Neural cell (in vitro differentiated cells): ENCODE measurements at regions not wholly inside any gene's neighbourhood (a gene's known extent, or its start where the extent isn't known, plus 50 kb on each side); places are given as distances from the start of the nearest gene placed in this dataset.

ENCODE experiments used
- H2AFZ ChIP-seq: fragments of 200-600, 300-800 bp; sonication (generic), shearing (Covaris generic); 2 replicates; pipeline ENCODE4 v1.6.0; 2014; ENCODE audit warnings: low read depth, mild to moderate bottlenecking, antibody characterized with exemption, low read length, moderate library complexity
- H3F3A ChIP-seq: fragments of 200-600 bp; shearing (Covaris generic); 2 replicates; pipeline ENCODE4 v1.6.1; 2016; ENCODE audit warnings: mild to moderate bottlenecking, moderate library complexity, mixed read lengths, antibody characterized with exemption, low read length; ENCODE audit not compliant: insufficient read depth, poor library complexity, severe bottlenecking
- H3K27ac ChIP-seq: fragments of 200-600, 300-800 bp; sonication (generic), shearing (Covaris generic); 2 replicates; pipeline ENCODE4 v1.5.1; 2014; ENCODE audit warnings: mild to moderate bottlenecking, low read length, moderate library complexity
- H3K27me3 ChIP-seq: fragments of 300-800, 200-600 bp; sonication (generic), shearing (Covaris generic); 2 replicates; pipeline ENCODE4 v1.6.0; 2014; ENCODE audit warnings: mild to moderate bottlenecking, low read depth, low read length, moderate library complexity; ENCODE audit not compliant: insufficient read depth
- H3K36me3 ChIP-seq: fragments of 300-800, 200-600 bp; sonication (generic), shearing (Covaris generic); 2 replicates; pipeline ENCODE4 v1.5.1; 2014; ENCODE audit warnings: mild to moderate bottlenecking, antibody characterized with exemption, low read length, moderate library complexity; ENCODE audit not compliant: insufficient read depth
- H3K4me2 ChIP-seq: fragments of 300-800, 200-600 bp; sonication (generic), shearing (Covaris generic); 2 replicates; pipeline ENCODE4 v1.6.0; 2014; ENCODE audit warnings: mild to moderate bottlenecking, low read length
- H3K4me3 ChIP-seq: fragments of 300-800, 200-600 bp; sonication (generic), shearing (Covaris generic); 2 replicates; pipeline ENCODE4 v1.5.1; 2014; ENCODE audit warnings: mild to moderate bottlenecking, low read length, moderate library complexity
- H3K79me2 ChIP-seq: fragments of 200-600 bp; shearing (Covaris generic); replicated peaks from 2 replicates; pipeline ENCODE4 v1.6.0; 2014; ENCODE audit warnings: mild to moderate bottlenecking, low read length, moderate library complexity; ENCODE audit not compliant: insufficient read depth
- H3K9ac ChIP-seq: fragments of 300-800, 200-600 bp; sonication (generic), shearing (Covaris generic); 2 replicates; pipeline ENCODE4 v1.6.1; 2016; ENCODE audit warnings: mild to moderate bottlenecking, low read length, mixed read lengths
- H3K9me2 ChIP-seq: fragments of 200-600 bp; shearing (Covaris generic); 2 replicates; pipeline ENCODE4 v1.6.1; 2016; ENCODE audit warnings: mild to moderate bottlenecking, low read length, mixed read lengths; ENCODE audit not compliant: insufficient read depth
- H3K9me3 ChIP-seq: fragments of 200-600, 300-800 bp; sonication (generic), shearing (Covaris generic); 2 replicates; pipeline ENCODE4 v1.6.1; 2016; ENCODE audit warnings: mild to moderate bottlenecking, mixed run types, low read length, moderate library complexity, mixed read lengths
- H4K20me1 ChIP-seq: fragments of 200-600 bp; shearing (Covaris generic); 2 replicates; pipeline ENCODE4 v1.6.1; 2016; ENCODE audit warnings: mild to moderate bottlenecking, mixed run types; ENCODE audit not compliant: insufficient read depth
- CTCF ChIP-seq: fragments of 450-650 bp; IDR thresholded peaks from 2 replicates; pipeline ENCODE4 v1.5.1; 2014; ENCODE audit warnings: antibody characterized with exemption, mild to moderate bottlenecking, moderate library complexity; ENCODE audit not compliant: poor library complexity, severe bottlenecking
- EP300 ChIP-seq: fragments of 450-650 bp; conservative IDR thresholded peaks from 2 replicates; pipeline ENCODE4 v1.6.1; 2014; ENCODE audit warnings: antibody characterized with exemption, mild to moderate bottlenecking, moderate library complexity; ENCODE audit not compliant: poor library complexity, severe bottlenecking
- EZH2 ChIP-seq: fragments of 200-600, 300-800 bp; shearing (Covaris generic), sonication (generic); IDR thresholded peaks from 2 replicates; pipeline ENCODE4 v1.6.1; 2014; ENCODE audit warnings: antibody characterized with exemption, low read length, borderline replicate concordance, mild to moderate bottlenecking; ENCODE audit not compliant: insufficient read depth, poor library complexity, severe bottlenecking
- MXI1 ChIP-seq: fragments of 450-650 bp; conservative IDR thresholded peaks from 2 replicates; pipeline ENCODE4 v1.6.1; 2014; ENCODE audit warnings: antibody characterized with exemption, mild to moderate bottlenecking; ENCODE audit not compliant: poor library complexity, severe bottlenecking
- POLR2AphosphoS5 ChIP-seq: IDR thresholded peaks from 2 replicates; pipeline ENCODE4 v1.6.1; 2012
- RAD21 ChIP-seq: fragments of 450-650 bp; conservative IDR thresholded peaks from 2 replicates; pipeline ENCODE4 v1.6.1; 2014; ENCODE audit warnings: antibody characterized with exemption, mild to moderate bottlenecking, moderate library complexity
- REST ChIP-seq: IDR thresholded peaks from 2 replicates; pipeline ENCODE4 v1.6.1; 2012; ENCODE audit warnings: borderline replicate concordance
- SMC3 ChIP-seq: fragments of 450-650 bp; conservative IDR thresholded peaks from 2 replicates; pipeline ENCODE4 v1.6.1; 2014; ENCODE audit warnings: antibody characterized with exemption, mild to moderate bottlenecking, moderate library complexity; ENCODE audit not compliant: poor library complexity
- TAF1 ChIP-seq: IDR thresholded peaks from 2 replicates; pipeline ENCODE4 v1.6.1; 2012; ENCODE audit warnings: low read depth

DNA sequence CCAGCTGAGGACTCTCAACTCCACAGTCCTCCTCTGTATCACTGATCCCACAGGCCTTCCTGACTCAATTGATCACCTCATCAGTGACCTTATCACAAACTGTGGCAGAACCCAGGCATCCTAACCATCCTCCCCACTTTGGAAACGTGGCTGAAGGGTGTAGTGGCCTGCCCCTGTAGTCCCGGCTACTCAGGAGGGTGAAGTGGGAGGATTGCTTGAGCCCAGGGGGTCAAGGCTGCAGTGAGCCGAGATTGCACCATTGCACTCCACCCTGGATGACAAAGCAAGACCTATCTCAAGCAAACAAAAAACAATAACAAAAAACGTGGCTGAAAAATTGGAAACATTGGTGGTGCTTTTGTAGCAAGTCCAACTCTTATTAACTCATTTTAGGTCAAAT, 203.4 kb upstream of the ZNF217 start:
- Histone ChIP-seq H4K20me1 (no peaks in the 10 kb centered on the region), H3K9ac (no peak overlapping the region), H3K9me3 (no peaks in the 10 kb centered on the region), H3K79me2 (no peaks in the 10 kb centered on the region), H3F3A (no peaks in the 10 kb centered on the region), H3K4me2 (no peak overlapping the region), H2AFZ (no peak overlapping the region), H3K9me2 (no peaks in the 10 kb centered on the region), H3K36me3 (no peaks in the 10 kb centered on the region), H3K27me3 (no peaks in the 10 kb centered on the region), H3K27ac (no peak overlapping the region), H3K4me3 (no peak overlapping the region)
- TF ChIP-seq RAD21 (no peak), CTCF (no peak), REST (no peak), EZH2 (no peak), TAF1 (no peak), POLR2AphosphoS5 (no peak), SMC3 (no peak), EP300 (no peak), MXI1 (no peak)

GRCh38 chr20:53795170-53795569, 201.5 kb upstream of the ZNF217 start:
- H3K27me3 ChIP-seq, result no peaks in the 10 kb centered on the region
- no peaks in the 10 kb centered on the region for H3K9me2 ChIP-seq
- H3K9me3 ChIP-seq, result no peaks in the 10 kb centered on the region
- H3K4me2 ChIP-seq, result no peak overlapping the region
- H3K4me3 ChIP-seq, result no peak overlapping the region
- TF ChIP-seq SMC3, result no peak
- no peak for TF ChIP-seq CTCF
- TF ChIP-seq TAF1, result no peak
- TF ChIP-seq MXI1, result no peak
- TF ChIP-seq EZH2, result no peak
- no peak for TF ChIP-seq EP300
- TF ChIP-seq RAD21, result no peak
- no peak overlapping the region for H2AFZ ChIP-seq
- no peaks in the 10 kb centered on the region for H4K20me1 ChIP-seq
- no peaks in the 10 kb centered on the region for H3K79me2 ChIP-seq
- H3K36me3 ChIP-seq, result no peaks in the 10 kb centered on the region
- H3K9ac ChIP-seq, result no peak overlapping the region
- no peak overlapping the region for H3K27ac ChIP-seq
- H3F3A ChIP-seq, result no peaks in the 10 kb centered on the region
